ENCODE measurements at regions not wholly inside any gene's neighbourhood (a gene's known extent, or its start where the extent isn't known, plus 50 kb on each side); places are given as distances from the start of the nearest gene placed in this dataset.

DNA sequence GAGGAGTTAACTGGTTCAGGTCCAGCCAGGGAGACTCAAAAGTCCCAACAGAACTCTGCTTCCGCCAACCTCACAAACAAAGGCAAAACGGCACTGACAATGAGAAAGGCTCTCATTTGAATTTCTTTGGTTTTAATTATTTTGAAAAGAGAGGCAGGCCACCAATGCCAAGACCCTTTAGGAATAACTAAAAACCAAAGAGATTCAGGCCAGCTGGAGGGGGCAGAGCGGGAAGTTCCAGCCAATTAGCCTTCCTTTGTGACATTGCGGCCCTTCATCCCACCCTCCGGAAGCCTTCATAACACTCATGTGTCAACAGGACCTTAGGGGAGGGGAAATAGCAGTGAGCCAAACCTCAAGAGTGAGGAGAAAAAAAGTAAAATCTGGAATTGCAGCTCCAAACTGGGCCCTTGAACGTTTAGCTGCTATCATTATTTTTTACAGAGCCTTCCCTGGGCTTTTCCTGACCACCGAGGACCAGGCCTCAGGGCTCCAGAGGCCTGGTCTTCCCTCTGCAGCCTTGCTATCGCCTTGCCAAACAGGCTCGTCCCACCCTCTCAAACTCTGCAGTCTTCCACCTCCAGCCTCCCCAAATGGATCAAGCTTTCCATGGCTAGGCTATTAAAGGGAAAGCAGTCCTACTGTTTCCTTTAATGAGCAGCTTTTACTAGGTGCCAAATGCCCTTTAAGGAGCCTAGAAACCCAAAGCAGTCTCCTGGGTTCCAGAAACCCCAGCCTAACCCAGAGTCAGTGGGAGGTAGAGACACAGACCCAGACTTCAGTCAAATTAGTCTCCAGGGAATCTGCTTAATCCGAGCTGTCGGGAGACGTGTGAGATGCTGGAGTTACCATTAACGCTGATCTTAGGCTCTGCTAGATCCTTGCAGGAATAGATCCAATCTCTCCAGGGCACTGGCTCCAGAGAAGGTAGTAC is 114.2 kb downstream of the CCDC34 start:
- Mint-ChIP-seq H3K36me3 (no peaks in the 10 kb centered on the region), H3K9me3 (no peaks in the 10 kb centered on the region), H3K4me1 (no peaks in the 10 kb centered on the region), H3K27ac (no peak overlapping the region), H3K4me3 (no peak overlapping the region), H3K27me3 (ENCODE audit: insufficient read depth, low read depth) (peaks cover 7% of the 10 kb centered on the region)
- H3K4me2 ChIP-seq, result no peak overlapping the region
- peaks cover 22% of the 10 kb centered on the region for H3K4me1 ChIP-seq
- no peak overlapping the region for H3K27ac ChIP-seq
- peak overlapping the region; percentile 97 for H2AFZ ChIP-seq (replicated peaks)
- no peaks in the 10 kb centered on the region for H3K9me3 ChIP-seq (ENCODE audit: low read depth)
- H3K27me3 ChIP-seq, result no peaks in the 10 kb centered on the region
- no peak for DNase-seq (ENCODE audit: low spot score)
- H3K9ac ChIP-seq, result no peak overlapping the region
- H3K36me3 ChIP-seq, result no peaks in the 10 kb centered on the region
- TF ChIP-seq, protein P1, sequence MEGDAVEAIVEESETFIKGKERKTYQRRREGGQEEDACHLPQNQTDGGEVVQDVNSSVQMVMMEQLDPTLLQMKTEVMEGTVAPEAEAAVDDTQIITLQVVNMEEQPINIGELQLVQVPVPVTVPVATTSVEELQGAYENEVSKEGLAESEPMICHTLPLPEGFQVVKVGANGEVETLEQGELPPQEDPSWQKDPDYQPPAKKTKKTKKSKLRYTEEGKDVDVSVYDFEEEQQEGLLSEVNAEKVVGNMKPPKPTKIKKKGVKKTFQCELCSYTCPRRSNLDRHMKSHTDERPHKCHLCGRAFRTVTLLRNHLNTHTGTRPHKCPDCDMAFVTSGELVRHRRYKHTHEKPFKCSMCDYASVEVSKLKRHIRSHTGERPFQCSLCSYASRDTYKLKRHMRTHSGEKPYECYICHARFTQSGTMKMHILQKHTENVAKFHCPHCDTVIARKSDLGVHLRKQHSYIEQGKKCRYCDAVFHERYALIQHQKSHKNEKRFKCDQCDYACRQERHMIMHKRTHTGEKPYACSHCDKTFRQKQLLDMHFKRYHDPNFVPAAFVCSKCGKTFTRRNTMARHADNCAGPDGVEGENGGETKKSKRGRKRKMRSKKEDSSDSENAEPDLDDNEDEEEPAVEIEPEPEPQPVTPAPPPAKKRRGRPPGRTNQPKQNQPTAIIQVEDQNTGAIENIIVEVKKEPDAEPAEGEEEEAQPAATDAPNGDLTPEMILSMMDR (IDR thresholded peaks at IDR 0.05), result no peak
- TF ChIP-seq EZH2 (IDR thresholded peaks at IDR 0.05) (no peak), EZH2phosphoT487 (IDR thresholded peaks at IDR 0.05) (no peak)
- H3K4me3 ChIP-seq, result no peak overlapping the region
- peaks cover 22% of the 10 kb centered on the region for H3F3A ChIP-seq (ENCODE audit: low read depth)
- no peaks in the 10 kb centered on the region for H4K20me1 ChIP-seq (ENCODE audit: low read depth)
- no peaks in the 10 kb centered on the region for H3K79me2 ChIP-seq (ENCODE audit: low read depth)

DNA sequence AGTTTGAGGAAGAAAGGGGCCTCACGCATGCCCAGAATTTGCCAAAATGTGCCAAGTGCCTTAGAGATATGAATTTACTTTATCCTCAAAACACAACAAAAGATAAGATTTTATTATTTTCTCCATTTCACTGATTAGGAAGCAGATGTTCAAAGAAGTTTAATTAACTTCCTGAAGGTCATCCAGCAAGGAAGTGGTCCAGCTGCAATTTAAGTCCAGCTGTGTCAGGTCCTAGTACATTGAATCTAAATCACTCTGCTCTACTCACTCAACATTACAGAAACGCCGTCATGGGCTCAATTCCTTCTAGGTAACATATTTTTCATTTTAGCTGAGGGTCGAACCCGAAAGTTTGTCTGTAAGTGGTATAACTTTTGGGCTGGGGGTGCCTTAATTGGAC is 115.4 kb downstream of the CCDC34 start:
- H3K27ac Mint-ChIP-seq, result no peak overlapping the region
- H3F3A ChIP-seq (ENCODE audit: low read depth), result peaks cover 22% of the 10 kb centered on the region
- H3K4me3 ChIP-seq, result no peak overlapping the region
- no peaks in the 10 kb centered on the region for H3K36me3 Mint-ChIP-seq
- H3K27me3 ChIP-seq, result no peaks in the 10 kb centered on the region
- H2AFZ ChIP-seq (replicated peaks), result no peak overlapping the region
- H3K9me3 Mint-ChIP-seq, result no peaks in the 10 kb centered on the region
- H3K4me2 ChIP-seq, result no peak overlapping the region
- H3K9me3 ChIP-seq (ENCODE audit: low read depth), result no peaks in the 10 kb centered on the region
- H3K4me1 Mint-ChIP-seq, result peaks cover 6% of the 10 kb centered on the region
- DNase-seq (ENCODE audit: low spot score), result no peak
- no peaks in the 10 kb centered on the region for H3K36me3 ChIP-seq
- TF ChIP-seq EZH2 (IDR thresholded peaks at IDR 0.05) (no peak), EZH2phosphoT487 (IDR thresholded peaks at IDR 0.05) (no peak)
- TF ChIP-seq, protein P1 (IDR thresholded peaks at IDR 0.05), result no peak
- H3K4me3 Mint-ChIP-seq, result no peak overlapping the region
- no peak overlapping the region for H3K9ac ChIP-seq
- H3K27ac ChIP-seq, result no peak overlapping the region
- H4K20me1 ChIP-seq (ENCODE audit: low read depth), result no peaks in the 10 kb centered on the region
- peaks cover 3% of the 10 kb centered on the region for H3K27me3 Mint-ChIP-seq (ENCODE audit: insufficient read depth, low read depth)
- H3K79me2 ChIP-seq (ENCODE audit: low read depth), result no peaks in the 10 kb centered on the region
- H3K4me1 ChIP-seq, result peaks cover 25% of the 10 kb centered on the region

DNA sequence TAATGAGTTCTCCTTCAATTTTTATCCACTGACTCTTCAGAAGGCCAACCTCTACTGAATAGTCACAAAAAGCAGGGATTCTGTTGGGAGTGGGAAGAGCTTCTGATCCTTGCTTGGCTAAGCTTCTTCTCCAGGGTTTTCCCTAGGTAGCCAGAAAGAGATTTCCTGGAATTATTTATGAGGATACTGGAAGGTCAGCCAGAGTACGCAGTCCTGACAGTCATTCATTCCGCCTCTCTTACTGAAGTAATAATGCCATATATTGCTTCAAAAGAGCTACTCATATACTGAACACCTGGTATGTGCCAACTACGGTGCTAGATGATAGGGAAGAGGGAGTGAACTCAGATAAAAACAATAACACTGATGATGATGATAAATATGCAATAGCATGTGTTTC is 116.1 kb downstream of the CCDC34 start:
- H3K36me3 ChIP-seq, result no peaks in the 10 kb centered on the region
- Mint-ChIP-seq H3K36me3 (no peaks in the 10 kb centered on the region), H3K27me3 (ENCODE audit: insufficient read depth, low read depth) (peaks cover 2% of the 10 kb centered on the region), H3K4me3 (no peak overlapping the region), H3K9me3 (no peaks in the 10 kb centered on the region), H3K4me1 (peaks cover 6% of the 10 kb centered on the region), H3K27ac (no peak overlapping the region)
- no peaks in the 10 kb centered on the region for H3K27me3 ChIP-seq
- H3F3A ChIP-seq (ENCODE audit: low read depth), result peaks cover 22% of the 10 kb centered on the region
- no peak overlapping the region for H3K9ac ChIP-seq
- no peaks in the 10 kb centered on the region for H3K9me3 ChIP-seq (ENCODE audit: low read depth)
- H3K4me2 ChIP-seq, result no peak overlapping the region
- no peak overlapping the region for H3K4me3 ChIP-seq
- H3K79me2 ChIP-seq (ENCODE audit: low read depth), result no peaks in the 10 kb centered on the region
- TF ChIP-seq EZH2phosphoT487 (IDR thresholded peaks at IDR 0.05) (no peak), EZH2 (IDR thresholded peaks at IDR 0.05) (no peak)
- TF ChIP-seq, protein P1 (IDR thresholded peaks at IDR 0.05), result no peak
- peaks cover 25% of the 10 kb centered on the region for H3K4me1 ChIP-seq
- H2AFZ ChIP-seq (replicated peaks), result no peak overlapping the region
- no peak for DNase-seq (ENCODE audit: low spot score)
- H4K20me1 ChIP-seq (ENCODE audit: low read depth), result no peaks in the 10 kb centered on the region
- no peak overlapping the region for H3K27ac ChIP-seq
